Lung (tissue), 11 donors: ENCODE measurements at regions not wholly inside any gene's neighbourhood (a gene's known extent, or its start where the extent isn't known, plus 50 kb on each side); places are given as distances from the start of the nearest gene placed in this dataset.
A peak's percentile ranks its signal among the peaks of the same experiment; 100 is the strongest.

Source experiments
- ATAC-seq: fragments of 200-7000 bp; cut with Tn5 transposase; one replicate; pipeline ENCODE4 v1.9.1; 2020; ENCODE audit warnings: moderate number of reproducible peaks; ENCODE audit not compliant: insufficient read depth, low FRiP score
- DNase-seq, 3 donors: peaks; one replicate each; pipeline ENCODE4 v3.0.0-alpha.2; 2013 to 2017
- H3K27ac ChIP-seq, 2 donors: one replicate each; pipeline ENCODE4 v1.5.1; 2013; ENCODE audit warnings: mild to moderate bottlenecking in 2 of 2, moderate library complexity in 2 of 2, control low read depth in 1 of 2, inconsistent platforms in 1 of 2, low read depth in 1 of 2, low read length in 1 of 2
- H3K27me3 ChIP-seq, 3 donors: one replicate each; pipeline ENCODE4 v1.5.1; 2013; ENCODE audit warnings: low read length in 2 of 3; ENCODE audit not compliant: control insufficient read depth in 3 of 3, insufficient read depth in 3 of 3
- H3K36me3 ChIP-seq, 4 donors: one replicate each; pipeline ENCODE4 v1.5.1; 2013; ENCODE audit warnings: low read length in 4 of 4, mild to moderate bottlenecking in 1 of 4, moderate library complexity in 1 of 4; ENCODE audit not compliant: control insufficient read depth in 4 of 4, insufficient read depth in 4 of 4
- H3K4me1 ChIP-seq, 5 donors: one replicate each; pipeline ENCODE4 v1.5.1; 2013; ENCODE audit warnings: low read length in 5 of 5, mild to moderate bottlenecking in 2 of 5, moderate library complexity in 1 of 5; ENCODE audit not compliant: control insufficient read depth in 5 of 5, insufficient read depth in 5 of 5
- H3K4me3 ChIP-seq: one replicate; pipeline ENCODE4 v1.5.1; 2013; ENCODE audit warnings: mild to moderate bottlenecking, control low read depth, moderate library complexity
- H3K9ac ChIP-seq, 2 donors: one replicate each; pipeline ENCODE4 v1.5.1; 2013; ENCODE audit warnings: low read length in 2 of 2, control low read depth in 1 of 2; ENCODE audit not compliant: insufficient read depth in 1 of 2
- H3K9me3 ChIP-seq, 4 donors: one replicate each; pipeline ENCODE4 v1.5.1; 2013; ENCODE audit warnings: low read length in 3 of 4, mild to moderate bottlenecking in 1 of 4, moderate library complexity in 1 of 4; ENCODE audit not compliant: control insufficient read depth in 4 of 4, insufficient read depth in 3 of 4
- WGBS, 2 donors: extraction: QIAGEN DNeasy Blood & Tissue Kit; methylation state at CpG; one replicate each; pipeline ENCODE4 v1.1.7; 2013; 5-methylcytosine and 5-hydroxymethylcytosine counted together
- TF ChIP-seq, protein P1 (sequence below): IDR thresholded peaks from 2 replicates; pipeline ENCODE4 v1.5.1; 2012; ENCODE audit warnings: mild to moderate bottlenecking; ENCODE audit errors: control extremely low read depth, extremely low read depth
- donor health status: control.
- donor health status: control.
- donor health status: Bipolar disorder and iron deficiency.
- donor health status: healthy.
- donor health status: DM: yes; HTN: yes; CAD: no.

DNA sequence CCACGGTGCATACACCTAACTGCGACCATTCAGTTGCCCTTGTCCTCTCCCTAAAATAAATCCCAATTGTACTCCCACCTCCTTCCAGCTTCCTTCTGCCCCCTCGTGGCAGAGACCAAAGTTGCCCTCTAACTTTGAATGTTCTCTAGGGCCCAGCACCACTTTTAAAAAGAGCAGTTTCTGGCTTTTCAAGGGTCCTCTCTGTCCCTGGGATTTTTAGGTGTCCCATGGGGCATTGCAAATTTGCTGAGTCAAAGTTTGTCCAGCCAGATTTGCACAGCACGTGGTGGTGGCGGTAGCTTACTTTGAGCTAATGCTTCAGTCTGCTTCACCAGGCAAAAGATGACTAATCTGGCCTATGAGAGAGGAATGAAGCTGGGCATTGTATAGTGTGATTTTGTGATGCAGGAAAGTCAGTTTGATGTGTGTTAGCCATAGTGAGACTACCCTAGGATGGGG lies 100.2 kb downstream of the PERP start:
- H3K4me3 ChIP-seq: no peak overlapping the region
- no peaks in the 10 kb centered on the region for H3K36me3 ChIP-seq
- H3K9me3 ChIP-seq: no peaks in the 10 kb centered on the region
- H3K9ac ChIP-seq: no peak overlapping the region
- WGBS, 2 donors: 28 to 42% methylated on average over 5 of the region's 5 CpGs
- TF ChIP-seq, protein P1, sequence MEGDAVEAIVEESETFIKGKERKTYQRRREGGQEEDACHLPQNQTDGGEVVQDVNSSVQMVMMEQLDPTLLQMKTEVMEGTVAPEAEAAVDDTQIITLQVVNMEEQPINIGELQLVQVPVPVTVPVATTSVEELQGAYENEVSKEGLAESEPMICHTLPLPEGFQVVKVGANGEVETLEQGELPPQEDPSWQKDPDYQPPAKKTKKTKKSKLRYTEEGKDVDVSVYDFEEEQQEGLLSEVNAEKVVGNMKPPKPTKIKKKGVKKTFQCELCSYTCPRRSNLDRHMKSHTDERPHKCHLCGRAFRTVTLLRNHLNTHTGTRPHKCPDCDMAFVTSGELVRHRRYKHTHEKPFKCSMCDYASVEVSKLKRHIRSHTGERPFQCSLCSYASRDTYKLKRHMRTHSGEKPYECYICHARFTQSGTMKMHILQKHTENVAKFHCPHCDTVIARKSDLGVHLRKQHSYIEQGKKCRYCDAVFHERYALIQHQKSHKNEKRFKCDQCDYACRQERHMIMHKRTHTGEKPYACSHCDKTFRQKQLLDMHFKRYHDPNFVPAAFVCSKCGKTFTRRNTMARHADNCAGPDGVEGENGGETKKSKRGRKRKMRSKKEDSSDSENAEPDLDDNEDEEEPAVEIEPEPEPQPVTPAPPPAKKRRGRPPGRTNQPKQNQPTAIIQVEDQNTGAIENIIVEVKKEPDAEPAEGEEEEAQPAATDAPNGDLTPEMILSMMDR: peak; percentile 18
- peaks cover 0 to 2% (median 0%) of the 10 kb centered on the region in 3 donors for H3K27me3 ChIP-seq
- ATAC-seq: no peak
- H3K27ac ChIP-seq: no peak overlapping the region
- H3K4me1 ChIP-seq: no peaks in the 10 kb centered on the region
- DNase-seq: peak in 1 of 3 donors; percentile 21

DNA sequence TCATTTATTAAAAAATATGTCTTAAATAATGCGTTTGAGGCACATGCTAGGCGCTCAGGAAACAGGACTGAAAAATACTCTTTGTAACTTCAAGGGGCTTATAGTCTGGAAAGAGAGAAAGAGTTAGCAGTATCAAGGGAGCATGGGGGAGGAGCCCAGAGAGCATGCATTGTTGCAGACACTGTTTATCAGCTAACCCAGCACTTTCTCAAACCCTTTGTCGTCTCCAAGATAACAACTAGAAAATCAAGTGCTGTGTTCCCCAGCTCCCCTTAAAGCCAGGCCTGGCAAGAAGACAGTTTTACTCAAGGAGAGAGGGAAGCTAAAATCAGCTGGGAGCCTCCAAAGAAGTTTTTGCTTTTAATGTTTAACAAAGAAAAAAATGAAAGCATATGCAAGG lies 98.4 kb downstream of the PERP start:
- no peaks in the 10 kb centered on the region for H3K9me3 ChIP-seq
- 80 to 82% methylated on average over 3 of the region's 3 CpGs for WGBS, 2 donors
- TF ChIP-seq, protein P1: no peak

DNA sequence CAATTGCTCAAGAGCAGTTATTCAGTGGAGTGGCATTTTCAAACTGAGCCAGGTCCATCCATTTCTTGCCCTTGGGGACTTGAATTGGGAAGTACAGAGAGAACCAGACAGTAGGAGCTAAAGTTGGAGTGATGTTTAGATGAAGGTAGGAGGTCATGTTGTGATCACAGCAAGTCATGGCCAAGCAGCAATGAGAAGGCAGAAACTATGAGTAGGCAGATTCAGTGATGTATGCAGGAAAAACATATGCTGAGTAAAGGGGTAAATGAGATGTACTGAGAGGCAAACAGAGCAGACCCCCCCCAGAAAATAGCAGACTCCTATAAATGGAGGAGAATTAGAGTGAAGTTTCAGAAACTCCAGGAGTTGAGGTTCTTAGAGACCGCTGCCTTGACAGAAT lies 95.8 kb downstream of the PERP start:
- no peak overlapping the region for H3K9ac ChIP-seq
- DNase-seq (no peak), ATAC-seq (no peak)
- H3K27ac ChIP-seq: no peak overlapping the region
- TF ChIP-seq, protein P1: no peak
- H3K36me3 ChIP-seq: no peaks in the 10 kb centered on the region
- no peak overlapping the region for H3K4me3 ChIP-seq
- no peaks in the 10 kb centered on the region for H3K9me3 ChIP-seq
- H3K4me1 ChIP-seq: no peaks in the 10 kb centered on the region
- 100% methylated on average over 1 of the region's 1 CpG for WGBS, 2 donors
- H3K27me3 ChIP-seq: no peaks in the 10 kb centered on the region

More for the DNA sequence above, 98.4 kb downstream of the PERP start:
- Histone ChIP-seq H3K4me3 (no peak overlapping the region), H3K36me3 (no peaks in the 10 kb centered on the region), H3K4me1 (no peaks in the 10 kb centered on the region), H3K9ac (no peak overlapping the region), H3K27me3 (peaks cover 0 to 2% (median 0%) of the 10 kb centered on the region in 3 donors), H3K27ac (no peak overlapping the region)
- no peak for ATAC-seq
- no peak for DNase-seq

DNA sequence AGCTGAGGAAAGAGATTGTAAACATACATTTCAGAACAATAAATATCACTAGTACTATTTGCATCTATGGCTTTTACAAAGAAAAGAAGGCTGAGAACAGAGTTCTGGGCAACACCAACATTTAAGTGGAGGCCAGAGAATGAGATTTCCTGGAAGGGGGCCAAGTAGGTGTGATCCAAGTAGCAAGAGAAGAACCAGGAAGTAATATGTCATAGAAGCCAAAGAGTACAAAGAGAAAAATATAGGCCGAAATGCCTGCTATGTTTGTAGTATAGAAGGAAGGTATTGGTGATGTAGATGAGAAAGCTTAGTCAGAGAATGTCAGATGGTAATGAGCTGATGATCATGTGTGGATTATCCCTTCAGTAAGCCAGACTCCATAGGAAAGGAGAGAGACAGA lies 94.5 kb downstream of the PERP start:
- no peak overlapping the region for H3K27ac ChIP-seq
- no peaks in the 10 kb centered on the region for H3K4me1 ChIP-seq
- H3K9ac ChIP-seq: no peak overlapping the region
- no peaks in the 10 kb centered on the region for H3K27me3 ChIP-seq
- no peak overlapping the region for H3K4me3 ChIP-seq
- no peaks in the 10 kb centered on the region for H3K9me3 ChIP-seq
- TF ChIP-seq, protein P1: no peak
- WGBS, 2 donors: 80 to 82% methylated on average over 1 of the region's 1 CpG
- no peaks in the 10 kb centered on the region for H3K36me3 ChIP-seq
- DNase-seq: no peak
- ATAC-seq: no peak
